ENCODE measurements at regions not wholly inside any gene's neighbourhood (a gene's known extent, or its start where the extent isn't known, plus 50 kb on each side); places are given as distances from the start of the nearest gene placed in this dataset.

DNA sequence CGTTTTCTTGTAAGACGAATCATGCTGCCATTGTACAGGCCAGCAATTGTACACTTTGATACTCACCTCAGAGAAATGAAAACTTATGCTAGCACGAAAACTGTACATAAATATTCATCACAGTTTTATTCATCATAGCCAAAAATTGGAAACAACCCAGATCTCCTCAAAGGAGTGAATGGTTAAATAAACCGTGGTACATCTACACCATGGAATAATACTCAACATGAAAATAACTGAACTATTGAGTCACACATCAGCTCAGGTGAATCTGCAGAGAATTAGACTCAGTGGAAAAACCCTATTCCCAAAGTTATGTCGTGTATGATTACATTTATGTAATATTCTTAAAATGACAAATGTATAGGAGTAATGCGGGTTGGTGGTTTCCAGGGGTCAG, 251.0 kb upstream of the HDAC4 start:
- no peaks in the 10 kb centered on the region for H3K4me1 ChIP-seq
- intact Hi-C loops (cut with DNase I) = no loop called here
- H3K4me3 ChIP-seq = no peak overlapping the region
- no peaks in the 10 kb centered on the region for H3K36me3 ChIP-seq
- WGBS, 4 donors = 75 to 91% (median 83%) methylated on average over 6 of the region's 6 CpGs
- H3K9me3 ChIP-seq = peaks cover 0 to 6% (median 0%) of the 10 kb centered on the region in 12 donors
- no peak overlapping the region for H3K27ac ChIP-seq
- H3K27me3 ChIP-seq = peaks cover 0 to 34% (median 4%) of the 10 kb centered on the region in 9 donors
- TF ChIP-seq POLR2A (IDR thresholded peaks at IDR 0.05) = no peak
- TF ChIP-seq, protein P1, sequence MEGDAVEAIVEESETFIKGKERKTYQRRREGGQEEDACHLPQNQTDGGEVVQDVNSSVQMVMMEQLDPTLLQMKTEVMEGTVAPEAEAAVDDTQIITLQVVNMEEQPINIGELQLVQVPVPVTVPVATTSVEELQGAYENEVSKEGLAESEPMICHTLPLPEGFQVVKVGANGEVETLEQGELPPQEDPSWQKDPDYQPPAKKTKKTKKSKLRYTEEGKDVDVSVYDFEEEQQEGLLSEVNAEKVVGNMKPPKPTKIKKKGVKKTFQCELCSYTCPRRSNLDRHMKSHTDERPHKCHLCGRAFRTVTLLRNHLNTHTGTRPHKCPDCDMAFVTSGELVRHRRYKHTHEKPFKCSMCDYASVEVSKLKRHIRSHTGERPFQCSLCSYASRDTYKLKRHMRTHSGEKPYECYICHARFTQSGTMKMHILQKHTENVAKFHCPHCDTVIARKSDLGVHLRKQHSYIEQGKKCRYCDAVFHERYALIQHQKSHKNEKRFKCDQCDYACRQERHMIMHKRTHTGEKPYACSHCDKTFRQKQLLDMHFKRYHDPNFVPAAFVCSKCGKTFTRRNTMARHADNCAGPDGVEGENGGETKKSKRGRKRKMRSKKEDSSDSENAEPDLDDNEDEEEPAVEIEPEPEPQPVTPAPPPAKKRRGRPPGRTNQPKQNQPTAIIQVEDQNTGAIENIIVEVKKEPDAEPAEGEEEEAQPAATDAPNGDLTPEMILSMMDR (IDR thresholded peaks at IDR 0.05) = no peak
- ATAC-seq (no peak), DNase-seq (no peak)

DNA sequence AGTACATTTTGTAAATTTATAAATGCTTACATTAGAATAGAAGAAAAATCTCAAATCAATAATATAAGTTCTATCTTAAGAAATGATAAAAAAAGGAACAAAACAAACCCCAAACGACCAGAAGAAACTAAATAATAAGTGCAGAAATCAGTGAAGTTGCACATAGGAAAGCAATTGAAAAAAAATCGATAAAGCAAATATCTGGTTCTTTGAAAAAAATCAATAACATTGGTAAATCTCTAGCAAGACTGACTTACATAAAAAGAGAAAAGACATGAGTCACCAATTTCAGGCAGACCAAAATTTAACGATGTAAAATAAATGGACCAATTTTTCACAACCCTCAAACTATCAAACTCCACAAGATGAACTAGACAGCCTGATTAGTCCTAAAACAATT, 249.9 kb upstream of the HDAC4 start:
- Histone ChIP-seq H3K27ac (no peak overlapping the region), H3K27me3 (peaks cover 0 to 38% (median 9%) of the 10 kb centered on the region in 9 donors), H3K36me3 (no peaks in the 10 kb centered on the region), H3K4me1 (no peaks in the 10 kb centered on the region), H3K4me3 (no peak overlapping the region), H3K9me3 (peaks cover 0 to 6% (median 0%) of the 10 kb centered on the region in 12 donors)
- TF ChIP-seq POLR2A (IDR thresholded peaks at IDR 0.05) = no peak
- TF ChIP-seq, protein P1 (IDR thresholded peaks at IDR 0.05) = no peak
- 74 to 79% (median 76%) methylated on average over 3 of the region's 3 CpGs for WGBS, 4 donors
- ATAC-seq = no peak
- intact Hi-C loops (cut with DNase I) = no loop called here
- DNase-seq = no peak

DNA sequence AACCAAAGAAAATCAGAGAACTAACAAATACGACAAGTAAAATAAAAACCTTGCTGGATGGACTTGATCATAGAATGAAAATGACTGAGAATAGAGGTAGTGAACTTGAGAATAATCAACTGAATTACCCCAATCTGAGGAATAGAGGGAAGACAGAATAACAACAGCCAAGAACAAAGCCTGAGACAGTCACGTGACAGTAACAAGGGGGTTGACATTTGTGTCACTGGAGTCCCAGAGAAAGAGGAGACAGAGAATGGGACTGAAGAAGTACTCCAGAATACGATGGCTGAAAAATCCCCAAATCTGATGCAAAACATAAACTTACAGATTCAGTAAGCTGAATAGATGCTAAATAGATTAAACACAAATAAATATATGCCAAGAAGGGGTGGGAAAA, 248.5 kb upstream of the HDAC4 start:
- ATAC-seq = no peak
- intact Hi-C loops (cut with DNase I) = no loop called here
- 85 to 91% (median 86%) methylated on average over 3 of the region's 3 CpGs for WGBS, 4 donors
- H3K9me3 ChIP-seq = peaks cover 0 to 6% (median 0%) of the 10 kb centered on the region in 12 donors
- no peak overlapping the region for H3K4me3 ChIP-seq
- H3K36me3 ChIP-seq = no peaks in the 10 kb centered on the region
- no peak overlapping the region for H3K27ac ChIP-seq
- no peaks in the 10 kb centered on the region for H3K4me1 ChIP-seq
- TF ChIP-seq, protein P1 (IDR thresholded peaks at IDR 0.05) = no peak
- no peak for TF ChIP-seq POLR2A (IDR thresholded peaks at IDR 0.05)
- peaks cover 0 to 37% (median 9%) of the 10 kb centered on the region in 9 donors for H3K27me3 ChIP-seq
- no peak for DNase-seq

DNA sequence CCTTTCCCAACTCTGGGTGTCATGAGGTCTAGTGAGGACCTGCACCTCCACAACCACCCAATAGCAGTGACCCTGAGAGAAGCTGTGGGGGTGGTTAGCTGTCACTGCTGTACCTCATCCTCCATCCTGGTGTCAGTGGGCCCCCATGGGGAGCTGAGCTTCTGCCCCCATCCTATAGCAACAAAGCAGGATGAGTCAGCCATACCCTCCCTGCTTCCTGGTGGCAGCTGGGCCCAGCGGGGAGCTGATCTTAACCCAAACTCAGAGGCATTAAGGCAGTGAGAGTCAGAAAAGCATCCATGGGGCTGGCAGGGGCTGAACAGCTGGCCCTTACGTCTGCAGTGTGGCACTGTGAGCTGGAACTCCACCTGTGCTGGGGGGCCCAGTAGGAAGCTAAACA, 247.8 kb upstream of the HDAC4 start:
- no peak overlapping the region for H3K27ac ChIP-seq
- peaks cover 0 to 6% (median 0%) of the 10 kb centered on the region in 12 donors for H3K9me3 ChIP-seq
- WGBS, 4 donors = 50 to 83% (median 75%) methylated on average over 1 to 2 of the region's 2 CpGs
- H3K4me1 ChIP-seq = no peaks in the 10 kb centered on the region
- H3K27me3 ChIP-seq = peaks cover 0 to 37% (median 9%) of the 10 kb centered on the region in 9 donors
- H3K36me3 ChIP-seq = no peaks in the 10 kb centered on the region
- no peak overlapping the region for H3K4me3 ChIP-seq
- no peak for ATAC-seq
- intact Hi-C loops (cut with DNase I) = no loop called here
- DNase-seq = no peak
- TF ChIP-seq, protein P1 (IDR thresholded peaks at IDR 0.05) = no peak
- TF ChIP-seq POLR2A (IDR thresholded peaks at IDR 0.05) = no peak
